Pancreas (tissue), 10 donors: ENCODE measurements at regions not wholly inside any gene's neighbourhood (a gene's known extent, or its start where the extent isn't known, plus 50 kb on each side); places are given as distances from the start of the nearest gene placed in this dataset.

Experiments
- ATAC-seq, 4 donors: fragments of 200-7000 bp; cut with Tn5 transposase; one replicate each; pipeline versions ENCODE4 v1.8.0 to v1.9.1; 2020; ENCODE audit warnings: mild to moderate bottlenecking in 4 of 4, moderate library complexity in 4 of 4
- DNase-seq, 6 donors: peaks; one replicate each; pipeline ENCODE4 v3.0.0-alpha.2; 2020
- FAIRE-seq: peaks from 2 replicates; lab custom pipeline; 2012; peaks lifted over from hg19 to GRCh38; lab: Jason Lieb, UNC
- H3K27ac ChIP-seq, 4 donors: fragments of 200-600 bp; sonication (generic); 1 replicate in 3 of 4; 2 replicates in 1 of 4; pipeline versions ENCODE4 v1.5.0 to v1.8.0; 2020
- H3K27me3 ChIP-seq, 4 donors: fragments of 200-600 bp; one replicate each; pipeline ENCODE4 v1.8.0; 2021
- H3K36me3 ChIP-seq, 3 donors: fragments of 200-600 bp; sonication (generic) in 1 of 3; one replicate each; pipeline versions ENCODE4 v1.5.0 to v1.8.0; 2020 to 2021
- H3K4me1 ChIP-seq, 3 donors: fragments of 200-600 bp; one replicate each; pipeline ENCODE4 v1.8.0; 2021
- H3K4me3 ChIP-seq, 4 donors: fragments of 200-600 bp; sonication (generic) in 2 of 4; one replicate each; pipeline versions ENCODE4 v1.5.0 to v1.8.0; 2020 to 2021
- H3K9me3 ChIP-seq, 4 donors: fragments of 200-600 bp; one replicate each; pipeline ENCODE4 v1.8.0; 2021
- WGBS, 2 donors: extraction: QIAGEN DNeasy Blood & Tissue Kit; methylation state at CpG; one replicate each; pipeline ENCODE4 v1.1.7; 2013; 5-methylcytosine and 5-hydroxymethylcytosine counted together
- intact Hi-C, 3 donors: fragments of 100-400 bp; cut with DNase I; formaldehyde crosslinking; loops; one replicate each; pipeline versions ENCODE4 v1.11.1 to v1.14.2; 2022
- TF ChIP-seq, protein P1 (sequence below), 4 donors: fragments of 200-600 bp; sonication (generic) in 3 of 4; IDR thresholded peaks; one replicate each; pipeline versions ENCODE4 v1.5.0 to v1.8.0; 2021; ENCODE audit warnings: antibody characterized with exemption in 4 of 4
- donor health status: healthy with polysubstance abuse.
- donor health status: DM: no; HTN: no; CAD: no; lungs with moderate emphysema.
- donor health status: DM: no; HTN: no; CAD: no.
- donor health status: control.
- donor health status: control.
- donor health status: Bipolar disorder and iron deficiency.
- donor health status: DM: yes; HTN: yes; CAD: no.
- donor health status: DM: no; HTN: no; CAD: no.
- donor health status: DM: no; HTN: no; CAD: no.
- donor health status: DM: yes; HTN: yes; CAD: no.

DNA sequence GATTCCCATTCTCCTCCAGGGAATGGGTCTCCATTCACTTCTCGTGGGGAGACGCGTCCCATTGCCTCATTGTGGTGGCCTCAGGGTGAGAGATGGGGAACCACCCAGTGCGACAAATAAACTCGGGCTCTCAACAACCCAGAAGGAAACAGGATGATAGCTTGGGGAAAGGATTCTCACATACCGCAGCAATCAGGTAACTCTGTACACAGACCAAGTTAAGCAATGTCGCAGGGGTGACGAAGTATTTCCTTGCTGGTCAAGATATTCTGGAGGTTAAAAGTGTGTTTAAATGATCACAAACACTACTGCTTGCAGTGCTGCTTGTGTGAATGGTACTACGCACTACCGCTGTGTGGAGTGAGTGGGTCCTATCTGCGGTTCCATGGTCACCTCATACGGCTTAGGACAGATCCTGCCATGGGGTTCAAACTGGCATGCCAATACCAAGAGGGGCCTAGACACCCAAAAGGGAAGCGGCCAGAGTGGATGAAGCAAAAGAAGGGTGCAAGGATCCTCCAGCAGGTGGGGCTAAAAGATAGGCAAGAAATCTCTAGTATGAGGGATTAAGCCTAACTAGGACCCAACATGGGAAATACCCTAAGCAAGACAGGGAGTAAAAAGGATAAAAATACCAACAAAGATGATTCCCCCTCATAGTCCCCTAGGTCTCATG lies 143.8 kb upstream of the TMEM106B start:
- Histone ChIP-seq H3K4me3 (no peak overlapping the region), H3K4me1 (no peaks in the 10 kb centered on the region), H3K9me3 (no peaks in the 10 kb centered on the region), H3K27ac (no peak overlapping the region), H3K36me3 (no peaks in the 10 kb centered on the region), H3K27me3 (no peaks in the 10 kb centered on the region)
- ATAC-seq, result peak; percentile 64 to 94 (median 90)
- DNase-seq, result peak in 4 of 6 donors; percentile 13 to 64 (median 21)
- WGBS, 2 donors, result 59% methylated on average over 13 of the region's 13 CpGs
- TF ChIP-seq, protein P1, sequence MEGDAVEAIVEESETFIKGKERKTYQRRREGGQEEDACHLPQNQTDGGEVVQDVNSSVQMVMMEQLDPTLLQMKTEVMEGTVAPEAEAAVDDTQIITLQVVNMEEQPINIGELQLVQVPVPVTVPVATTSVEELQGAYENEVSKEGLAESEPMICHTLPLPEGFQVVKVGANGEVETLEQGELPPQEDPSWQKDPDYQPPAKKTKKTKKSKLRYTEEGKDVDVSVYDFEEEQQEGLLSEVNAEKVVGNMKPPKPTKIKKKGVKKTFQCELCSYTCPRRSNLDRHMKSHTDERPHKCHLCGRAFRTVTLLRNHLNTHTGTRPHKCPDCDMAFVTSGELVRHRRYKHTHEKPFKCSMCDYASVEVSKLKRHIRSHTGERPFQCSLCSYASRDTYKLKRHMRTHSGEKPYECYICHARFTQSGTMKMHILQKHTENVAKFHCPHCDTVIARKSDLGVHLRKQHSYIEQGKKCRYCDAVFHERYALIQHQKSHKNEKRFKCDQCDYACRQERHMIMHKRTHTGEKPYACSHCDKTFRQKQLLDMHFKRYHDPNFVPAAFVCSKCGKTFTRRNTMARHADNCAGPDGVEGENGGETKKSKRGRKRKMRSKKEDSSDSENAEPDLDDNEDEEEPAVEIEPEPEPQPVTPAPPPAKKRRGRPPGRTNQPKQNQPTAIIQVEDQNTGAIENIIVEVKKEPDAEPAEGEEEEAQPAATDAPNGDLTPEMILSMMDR (IDR thresholded peaks at IDR 0.05), result peak; percentile 31 to 60 (median 40)
- FAIRE-seq, result no peak
- intact Hi-C loops, result loop anchor here in 2 of 3 donors (5.0 kb wide), 1 partner anchor 255 kb away; no protein-coding TSS in a partner anchor

GRCh38 chr7:12069757-12070156 lies 141.3 kb upstream of the TMEM106B start:
- ATAC-seq, result no peak
- 91 to 100% methylated on average over 1 of the region's 1 CpG for WGBS, 2 donors
- intact Hi-C loops, result loop anchor here (5.0 to 10.0 kb wide), 2 partner anchors 253 to 255 kb away; no protein-coding TSS in a partner anchor

GRCh38 chr7:12074889-12075288 lies 136.2 kb upstream of the TMEM106B start:
- ATAC-seq (no peak), DNase-seq (no peak), FAIRE-seq (no peak)
- Histone ChIP-seq H3K27ac (no peak overlapping the region), H3K4me3 (no peak overlapping the region), H3K36me3 (no peaks in the 10 kb centered on the region), H3K9me3 (no peaks in the 10 kb centered on the region), H3K27me3 (no peaks in the 10 kb centered on the region), H3K4me1 (no peaks in the 10 kb centered on the region)
- 71 to 96% methylated on average over 1 of the region's 1 CpG for WGBS, 2 donors
- TF ChIP-seq, protein P1 (IDR thresholded peaks at IDR 0.05), result no peak
- intact Hi-C loops, result loop anchor here in 1 of 3 donors (10.0 kb wide), 1 partner anchor 250 kb away; no protein-coding TSS in a partner anchor

More at GRCh38 chr7:12069757-12070156, 141.3 kb upstream of the TMEM106B start:
- H3K4me3 ChIP-seq, result no peak overlapping the region
- no peak overlapping the region for H3K27ac ChIP-seq
- FAIRE-seq (no peak), DNase-seq (no peak)
- H3K4me1 ChIP-seq, result no peaks in the 10 kb centered on the region
- H3K9me3 ChIP-seq, result no peaks in the 10 kb centered on the region
- TF ChIP-seq, protein P1 (IDR thresholded peaks at IDR 0.05), result no peak
- no peaks in the 10 kb centered on the region for H3K27me3 ChIP-seq
- H3K36me3 ChIP-seq, result no peaks in the 10 kb centered on the region

DNA sequence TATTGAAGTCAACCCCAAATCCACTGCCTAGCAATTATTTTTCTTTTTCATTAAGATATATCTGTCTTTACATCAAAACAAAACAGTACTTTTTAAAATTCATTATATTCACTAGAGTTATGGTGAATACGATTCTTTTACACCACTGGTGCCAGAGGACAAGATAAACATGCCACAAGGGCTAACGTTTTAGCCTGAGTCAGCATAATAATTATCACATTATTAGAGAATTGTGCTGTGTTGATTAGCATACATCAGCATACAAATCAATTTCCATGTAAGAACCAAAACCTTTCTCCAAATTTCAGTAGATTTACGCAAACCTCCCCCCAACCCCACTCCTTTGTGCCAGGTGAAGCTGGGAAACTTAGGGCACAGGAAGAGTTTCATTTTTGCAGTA lies 131.1 kb upstream of the TMEM106B start:
- Histone ChIP-seq H3K27ac (no peak overlapping the region), H3K9me3 (no peaks in the 10 kb centered on the region), H3K27me3 (no peaks in the 10 kb centered on the region), H3K36me3 (no peaks in the 10 kb centered on the region), H3K4me1 (no peaks in the 10 kb centered on the region), H3K4me3 (no peak overlapping the region)
- intact Hi-C loops, result no loop called here
- DNase-seq (no peak), ATAC-seq (no peak), FAIRE-seq (no peak)
- 59 to 61% methylated on average over 3 of the region's 3 CpGs for WGBS, 2 donors
- TF ChIP-seq, protein P1 (IDR thresholded peaks at IDR 0.05), result no peak

GRCh38 chr7:12085516-12085915 lies 125.6 kb upstream of the TMEM106B start:
- Histone ChIP-seq H3K4me1 (no peaks in the 10 kb centered on the region), H3K36me3 (no peaks in the 10 kb centered on the region), H3K27ac (no peak overlapping the region), H3K4me3 (no peak overlapping the region), H3K9me3 (no peaks in the 10 kb centered on the region), H3K27me3 (no peaks in the 10 kb centered on the region)
- FAIRE-seq (no peak), ATAC-seq (no peak), DNase-seq (no peak)
- whole genome bisulfite sequencing, 2 donors, result 52 to 64% methylated on average over 1 of the region's 1 CpG
- intact Hi-C loops, result no loop called here
- TF ChIP-seq, protein P1 (IDR thresholded peaks at IDR 0.05), result no peak
